Ishikawa (cell line): ENCODE measurements at regions not wholly inside any gene's neighbourhood (a gene's known extent, or its start where the extent isn't known, plus 50 kb on each side); places are given as distances from the start of the nearest gene placed in this dataset.

Experiments used
- CEBPB ChIP-seq: IDR thresholded peaks from 2 replicates; pipeline ENCODE4 v1.6.1; 2012
- CREB1 ChIP-seq: IDR thresholded peaks from 2 replicates; pipeline ENCODE4 v1.6.1; 2012; ENCODE audit warnings: low read depth
- EGR1 ChIP-seq: IDR thresholded peaks from 2 replicates; pipeline ENCODE4 v1.6.1; 2012
- EP300 ChIP-seq: IDR thresholded peaks from 2 replicates; pipeline ENCODE4 v1.6.1; 2012; ENCODE audit warnings: borderline replicate concordance
- FOXM1 ChIP-seq: IDR thresholded peaks from 2 replicates; pipeline ENCODE4 v1.6.1; 2012; ENCODE audit warnings: low read depth, borderline replicate concordance
- NFIC ChIP-seq: IDR thresholded peaks from 2 replicates; pipeline ENCODE4 v1.6.1; 2012
- RAD21 ChIP-seq: IDR thresholded peaks from 2 replicates; pipeline ENCODE4 v1.6.1; 2012; ENCODE audit warnings: low read depth
- REST ChIP-seq: IDR thresholded peaks from 2 replicates; pipeline ENCODE4 v1.6.1; 2012; ENCODE audit warnings: low read depth, mild to moderate bottlenecking
- TAF1 ChIP-seq: IDR thresholded peaks from 2 replicates; pipeline ENCODE4 v1.6.1; 2012; ENCODE audit warnings: low read depth, mild to moderate bottlenecking
- TCF12 ChIP-seq: IDR thresholded peaks from 2 replicates; pipeline ENCODE4 v1.6.1; 2012; ENCODE audit warnings: low read depth
- TEAD4 ChIP-seq: IDR thresholded peaks from 2 replicates; pipeline ENCODE4 v1.6.1; 2012
- USF1 ChIP-seq: IDR thresholded peaks from 2 replicates; pipeline ENCODE4 v1.6.1; 2012
- YY1 ChIP-seq: IDR thresholded peaks from 2 replicates; pipeline ENCODE4 v1.6.1; 2012; ENCODE audit warnings: low read depth
- ZBTB7A ChIP-seq: IDR thresholded peaks from 2 replicates; pipeline ENCODE4 v1.6.1; 2012; ENCODE audit warnings: low read depth
- TF ChIP-seq, protein P1 (sequence below): IDR thresholded peaks from 2 replicates; pipeline ENCODE4 v1.6.1; 2012

DNA sequence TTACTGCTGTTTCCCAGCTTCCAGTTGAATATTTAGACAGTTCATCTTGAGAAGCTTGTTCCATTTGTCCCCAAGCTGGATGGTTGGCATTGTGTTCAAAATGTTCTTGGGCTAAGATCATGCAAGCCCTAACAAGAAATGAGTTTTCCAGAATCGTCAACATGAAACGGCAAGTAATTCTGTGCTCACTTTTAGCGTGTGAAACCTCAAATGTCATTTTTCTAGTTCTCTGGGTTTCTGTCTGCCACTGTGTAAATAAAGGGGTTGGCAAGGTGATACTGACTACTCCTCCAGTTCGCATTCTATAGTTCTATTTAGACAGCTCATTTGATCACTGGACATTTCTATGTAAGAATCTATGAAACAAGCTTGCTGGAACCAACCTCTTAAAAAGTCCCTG, 194.0 kb downstream of the AHR start:
- TF ChIP-seq USF1, result no peak
- TF ChIP-seq NFIC, result no peak
- no peak for TF ChIP-seq EGR1
- TF ChIP-seq, protein P1, sequence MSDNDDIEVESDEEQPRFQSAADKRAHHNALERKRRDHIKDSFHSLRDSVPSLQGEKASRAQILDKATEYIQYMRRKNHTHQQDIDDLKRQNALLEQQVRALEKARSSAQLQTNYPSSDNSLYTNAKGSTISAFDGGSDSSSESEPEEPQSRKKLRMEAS, result no peak
- no peak for TF ChIP-seq TEAD4
- TF ChIP-seq FOXM1, result no peak
- TF ChIP-seq CREB1, result no peak
- TF ChIP-seq EP300, result no peak
- no peak for TF ChIP-seq TAF1
- TF ChIP-seq ZBTB7A, result no peak
- TF ChIP-seq CEBPB, result no peak
- no peak for TF ChIP-seq TCF12
- TF ChIP-seq YY1, result no peak
- TF ChIP-seq RAD21, result no peak
- no peak for TF ChIP-seq REST

DNA sequence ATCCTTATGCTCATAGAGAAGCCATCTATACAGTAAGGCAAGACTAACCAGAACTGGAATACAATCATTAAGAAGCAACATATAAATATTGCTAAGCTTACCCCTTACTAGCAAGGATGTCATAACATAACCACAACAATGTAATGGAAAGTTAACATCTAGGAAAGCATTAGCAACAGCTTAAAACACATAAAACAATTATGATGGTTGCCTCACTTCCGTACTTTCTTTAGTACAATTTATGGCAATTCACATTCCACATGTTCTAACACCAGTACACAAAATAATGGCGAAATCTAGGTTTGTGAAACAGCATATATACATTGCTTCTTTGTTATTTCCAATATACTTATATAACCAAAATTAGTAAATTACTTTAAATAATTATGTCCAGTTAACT, 195.0 kb downstream of the AHR start:
- TF ChIP-seq CEBPB, result no peak
- no peak for TF ChIP-seq CREB1
- no peak for TF ChIP-seq TCF12
- TF ChIP-seq, protein P1, result no peak
- no peak for TF ChIP-seq NFIC
- TF ChIP-seq ZBTB7A, result no peak
- no peak for TF ChIP-seq USF1
- no peak for TF ChIP-seq YY1
- TF ChIP-seq TEAD4, result no peak
- TF ChIP-seq REST, result no peak
- no peak for TF ChIP-seq EP300
- no peak for TF ChIP-seq TAF1

- TF ChIP-seq REST (no peak), EGR1 (no peak), TEAD4 (no peak), RAD21 (no peak), TCF12 (no peak), EP300 (no peak), USF1 (no peak), YY1 (no peak), ZBTB7A (no peak), CEBPB (no peak), CREB1 (no peak), TAF1 (no peak), NFIC (no peak), FOXM1 (no peak)
- TF ChIP-seq, protein P1, result no peak
These were observed 197.4 kb downstream of the AHR start for GRCh38 chr7:17495655-17496394.

GRCh38 chr7:17497136-17497535, 198.7 kb downstream of the AHR start:
- no peak for TF ChIP-seq USF1
- TF ChIP-seq CEBPB, result no peak
- TF ChIP-seq REST, result no peak
- no peak for TF ChIP-seq RAD21
- no peak for TF ChIP-seq NFIC
- no peak for TF ChIP-seq FOXM1
- no peak for TF ChIP-seq TAF1
